Fibroblast of villous mesenchyme (primary cell): ENCODE measurements at regions not wholly inside any gene's neighbourhood (a gene's known extent, or its start where the extent isn't known, plus 50 kb on each side); places are given as distances from the start of the nearest gene placed in this dataset.

Experiments
- DNase-seq: peaks from one replicate; pipeline ENCODE4 v3.0.0-alpha.2; 2010; ENCODE audit warnings: low read depth
- H3K4me3 ChIP-seq: 2 replicates; pipeline ENCODE4 v1.5.1; 2011; ENCODE audit warnings: low read depth, mild to moderate bottlenecking, low read length
- CTCF ChIP-seq: IDR thresholded peaks from 2 replicates; pipeline ENCODE4 v1.5.1; 2012; ENCODE audit warnings: low read depth, mild to moderate bottlenecking, low read length; ENCODE audit not compliant: insufficient read depth

GRCh38 chr5:77841616-77842015 lies 65.5 kb upstream of the TBCA start:
- no peak for TF ChIP-seq CTCF
- DNase-seq = no peak
- H3K4me3 ChIP-seq = no peak overlapping the region

DNA sequence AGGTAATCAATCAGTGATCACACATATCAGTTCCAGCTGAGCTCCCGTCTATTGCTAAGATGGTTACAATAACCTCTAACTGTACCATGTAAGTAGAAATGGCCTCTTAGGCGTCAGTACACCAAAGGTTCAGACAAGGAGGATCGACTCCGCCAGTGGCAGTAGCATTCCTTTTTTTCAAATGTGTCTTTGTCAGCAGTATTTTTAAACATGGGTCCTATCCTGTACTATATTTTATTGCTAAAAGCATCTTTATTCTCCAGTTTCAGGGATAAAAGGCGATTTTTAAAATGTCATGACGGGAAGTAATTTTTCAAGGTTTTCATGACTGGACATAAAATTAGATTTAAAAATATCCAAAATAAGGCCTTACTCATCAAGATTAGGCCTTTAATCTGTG lies 64.8 kb upstream of the TBCA start:
- no peak for TF ChIP-seq CTCF
- DNase-seq = no peak
- H3K4me3 ChIP-seq = no peak overlapping the region

GRCh38 chr5:77839691-77840090 lies 63.6 kb upstream of the TBCA start:
- no peak for DNase-seq
- H3K4me3 ChIP-seq = no peak overlapping the region
- TF ChIP-seq CTCF = no peak

GRCh38 chr5:77832938-77833337 lies 56.8 kb upstream of the TBCA start:
- TF ChIP-seq CTCF = no peak
- no peak for DNase-seq
- H3K4me3 ChIP-seq = no peak overlapping the region

- H3K4me3 ChIP-seq = no peak overlapping the region
- no peak for TF ChIP-seq CTCF
- DNase-seq = no peak
Measured at GRCh38 chr5:77832166-77832770, 56.1 kb upstream of the TBCA start.

GRCh38 chr5:77828445-77828844 lies 52.3 kb upstream of the TBCA start:
- TF ChIP-seq CTCF = peak; percentile 10
- no peak overlapping the region for H3K4me3 ChIP-seq
- no peak for DNase-seq
